ENCODE measurements at regions not wholly inside any gene's neighbourhood (a gene's known extent, or its start where the extent isn't known, plus 50 kb on each side); places are given as distances from the start of the nearest gene placed in this dataset.
"Not testable (repeated sequence)": the region's sequence is repeated elsewhere in the genome, so short reads cannot be mapped to it uniquely, and the experiment has no call there.

DNA sequence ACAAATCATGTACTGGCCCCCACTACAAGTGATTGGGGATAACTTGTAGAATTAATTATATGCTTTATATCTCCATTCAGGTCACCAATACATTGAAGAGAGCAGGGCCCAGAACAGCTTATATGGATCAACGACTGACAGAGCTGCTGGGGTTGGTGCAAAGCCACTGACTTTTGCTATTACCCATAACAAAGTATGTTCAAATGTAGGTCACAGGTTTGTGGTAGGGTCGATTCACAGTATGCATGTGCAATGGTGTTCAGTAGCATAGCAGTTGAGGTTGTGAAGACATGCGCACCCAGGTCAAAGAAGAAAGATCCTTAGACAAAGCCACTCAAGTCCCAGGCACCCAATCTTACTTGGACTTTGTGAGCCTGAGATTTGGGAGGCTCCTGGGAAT is 110.6 kb downstream of the NBPF8 start:
- not testable (repeated sequence) for TF ChIP-seq EZH2 (IDR thresholded peaks at IDR 0.05; ENCODE audit: borderline replicate concordance, low read depth, low read length, severe bottlenecking); POLR2A (IDR thresholded peaks at IDR 0.05; ENCODE audit: low read depth, low read length); POLR2AphosphoS5 (IDR thresholded peaks at IDR 0.05; ENCODE audit: insufficient read depth, low read depth, low read length)
- TF ChIP-seq, protein P1, sequence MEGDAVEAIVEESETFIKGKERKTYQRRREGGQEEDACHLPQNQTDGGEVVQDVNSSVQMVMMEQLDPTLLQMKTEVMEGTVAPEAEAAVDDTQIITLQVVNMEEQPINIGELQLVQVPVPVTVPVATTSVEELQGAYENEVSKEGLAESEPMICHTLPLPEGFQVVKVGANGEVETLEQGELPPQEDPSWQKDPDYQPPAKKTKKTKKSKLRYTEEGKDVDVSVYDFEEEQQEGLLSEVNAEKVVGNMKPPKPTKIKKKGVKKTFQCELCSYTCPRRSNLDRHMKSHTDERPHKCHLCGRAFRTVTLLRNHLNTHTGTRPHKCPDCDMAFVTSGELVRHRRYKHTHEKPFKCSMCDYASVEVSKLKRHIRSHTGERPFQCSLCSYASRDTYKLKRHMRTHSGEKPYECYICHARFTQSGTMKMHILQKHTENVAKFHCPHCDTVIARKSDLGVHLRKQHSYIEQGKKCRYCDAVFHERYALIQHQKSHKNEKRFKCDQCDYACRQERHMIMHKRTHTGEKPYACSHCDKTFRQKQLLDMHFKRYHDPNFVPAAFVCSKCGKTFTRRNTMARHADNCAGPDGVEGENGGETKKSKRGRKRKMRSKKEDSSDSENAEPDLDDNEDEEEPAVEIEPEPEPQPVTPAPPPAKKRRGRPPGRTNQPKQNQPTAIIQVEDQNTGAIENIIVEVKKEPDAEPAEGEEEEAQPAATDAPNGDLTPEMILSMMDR (IDR thresholded peaks at IDR 0.05; ENCODE audit: extremely low read depth in 1 of 2, insufficient read depth in 1 of 2, low read depth in 1 of 2, low read length in 2 of 2), result not testable (repeated sequence)
